GM12865 (cell line): ENCODE measurements at regions not wholly inside any gene's neighbourhood (a gene's known extent, or its start where the extent isn't known, plus 50 kb on each side); places are given as distances from the start of the nearest gene placed in this dataset.

Experiments
- DNase-seq: peaks from one replicate; pipeline ENCODE4 v3.0.0; 2010; ENCODE audit warnings: low read depth
- H3K4me3 ChIP-seq: 2 replicates; pipeline ENCODE4 v1.5.1; 2011; ENCODE audit warnings: mild to moderate bottlenecking, low read depth, low read length, control low read depth
- TF ChIP-seq, protein P1 (sequence below): IDR thresholded peaks from 2 replicates; pipeline ENCODE4 v1.5.1; 2011; ENCODE audit warnings: low read length, control low read depth, low read depth, inconsistent platforms; ENCODE audit not compliant: insufficient read depth; ENCODE audit errors: missing control alignments

DNA sequence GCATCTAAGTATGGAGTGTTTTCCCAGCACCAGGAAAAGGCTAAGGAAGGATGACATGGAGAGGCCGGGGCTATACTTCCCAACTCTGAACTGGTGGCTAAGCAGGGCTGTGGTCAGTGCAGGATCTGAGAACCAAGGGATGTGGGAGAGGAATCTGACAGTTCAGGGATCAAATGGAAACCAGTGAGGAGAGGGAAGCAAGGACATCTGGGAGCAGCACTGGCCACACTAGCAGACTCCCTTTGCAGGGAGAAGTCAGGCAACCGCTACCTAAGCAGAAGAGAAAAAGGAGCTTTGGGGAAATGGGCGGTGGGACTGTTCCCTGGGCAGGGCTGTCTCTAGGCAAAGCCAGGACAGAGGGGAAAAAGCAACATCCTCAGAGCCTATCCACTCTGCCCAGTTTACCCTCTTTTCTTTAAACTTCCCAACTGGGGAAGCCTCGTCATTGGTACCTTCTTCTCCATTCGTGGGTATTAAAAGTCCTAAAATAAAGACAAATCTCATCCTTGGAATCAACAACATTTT, 105.8 kb upstream of the MEIS1 start:
- H3K4me3 ChIP-seq: no peak overlapping the region
- TF ChIP-seq, protein P1, sequence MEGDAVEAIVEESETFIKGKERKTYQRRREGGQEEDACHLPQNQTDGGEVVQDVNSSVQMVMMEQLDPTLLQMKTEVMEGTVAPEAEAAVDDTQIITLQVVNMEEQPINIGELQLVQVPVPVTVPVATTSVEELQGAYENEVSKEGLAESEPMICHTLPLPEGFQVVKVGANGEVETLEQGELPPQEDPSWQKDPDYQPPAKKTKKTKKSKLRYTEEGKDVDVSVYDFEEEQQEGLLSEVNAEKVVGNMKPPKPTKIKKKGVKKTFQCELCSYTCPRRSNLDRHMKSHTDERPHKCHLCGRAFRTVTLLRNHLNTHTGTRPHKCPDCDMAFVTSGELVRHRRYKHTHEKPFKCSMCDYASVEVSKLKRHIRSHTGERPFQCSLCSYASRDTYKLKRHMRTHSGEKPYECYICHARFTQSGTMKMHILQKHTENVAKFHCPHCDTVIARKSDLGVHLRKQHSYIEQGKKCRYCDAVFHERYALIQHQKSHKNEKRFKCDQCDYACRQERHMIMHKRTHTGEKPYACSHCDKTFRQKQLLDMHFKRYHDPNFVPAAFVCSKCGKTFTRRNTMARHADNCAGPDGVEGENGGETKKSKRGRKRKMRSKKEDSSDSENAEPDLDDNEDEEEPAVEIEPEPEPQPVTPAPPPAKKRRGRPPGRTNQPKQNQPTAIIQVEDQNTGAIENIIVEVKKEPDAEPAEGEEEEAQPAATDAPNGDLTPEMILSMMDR: no peak
- DNase-seq: no peak

DNA sequence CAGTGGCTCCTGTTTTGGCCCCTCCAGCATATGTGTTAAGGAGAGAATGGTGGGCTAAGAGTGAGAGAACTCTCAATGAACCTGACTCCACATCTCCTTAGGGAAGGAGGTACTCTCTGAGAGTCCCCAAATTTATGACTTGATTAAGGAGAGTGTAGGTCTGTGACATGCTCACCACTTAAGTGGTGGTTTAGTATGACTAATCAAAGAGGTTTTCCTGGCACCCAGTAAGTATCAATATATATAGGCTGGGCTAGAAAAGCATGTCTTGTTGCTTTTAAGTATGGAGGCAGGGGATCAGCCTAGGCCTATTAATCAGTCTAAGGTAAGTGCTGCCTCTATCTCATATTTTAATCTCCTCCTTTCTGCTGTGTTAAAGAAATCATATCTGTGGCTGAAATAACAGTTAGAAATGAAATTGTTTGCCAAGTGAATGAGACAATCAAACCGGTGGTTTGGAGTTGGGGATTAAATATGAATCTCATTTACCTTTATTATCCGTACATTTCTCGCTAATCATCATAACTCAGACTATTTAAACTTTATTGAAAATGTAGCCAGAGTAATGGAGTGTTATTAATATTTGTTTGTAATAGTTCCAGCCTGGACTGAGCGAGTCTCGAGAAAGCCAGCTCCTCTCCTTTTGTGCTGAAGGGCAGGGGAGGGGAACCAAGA, 107.7 kb upstream of the MEIS1 start:
- TF ChIP-seq, protein P1: no peak
- no peak overlapping the region for H3K4me3 ChIP-seq
- DNase-seq: no peak

DNA sequence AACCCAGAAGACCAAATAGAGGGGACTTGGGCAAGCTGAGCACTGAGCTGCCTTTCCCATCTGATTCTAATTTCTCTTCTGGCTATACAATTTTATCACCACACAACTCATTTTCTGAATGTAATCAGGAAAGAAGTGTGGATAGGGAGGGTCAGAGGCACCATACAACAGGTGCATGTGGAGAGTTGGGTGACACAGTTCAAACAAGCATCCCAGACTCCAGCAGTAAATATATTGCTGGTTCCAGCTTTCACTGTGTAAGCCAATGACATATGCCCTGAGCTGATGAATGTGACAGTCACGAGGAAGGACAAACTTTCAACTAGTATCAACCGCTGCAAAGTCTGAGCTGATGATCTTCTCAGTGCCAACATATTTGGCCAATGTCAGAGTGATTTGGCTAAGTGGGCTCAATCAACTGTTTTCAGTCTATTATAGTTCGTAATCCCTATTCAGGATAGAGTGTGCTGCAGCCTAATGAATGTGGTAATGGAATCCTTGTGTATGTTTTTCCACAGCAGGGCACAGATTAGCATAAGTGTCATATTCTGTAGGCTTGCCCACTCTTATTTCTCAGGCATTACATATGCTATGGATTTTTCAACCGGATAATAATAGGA, 109.9 kb upstream of the MEIS1 start:
- no peak overlapping the region for H3K4me3 ChIP-seq
- TF ChIP-seq, protein P1: no peak
- DNase-seq: no peak

DNA sequence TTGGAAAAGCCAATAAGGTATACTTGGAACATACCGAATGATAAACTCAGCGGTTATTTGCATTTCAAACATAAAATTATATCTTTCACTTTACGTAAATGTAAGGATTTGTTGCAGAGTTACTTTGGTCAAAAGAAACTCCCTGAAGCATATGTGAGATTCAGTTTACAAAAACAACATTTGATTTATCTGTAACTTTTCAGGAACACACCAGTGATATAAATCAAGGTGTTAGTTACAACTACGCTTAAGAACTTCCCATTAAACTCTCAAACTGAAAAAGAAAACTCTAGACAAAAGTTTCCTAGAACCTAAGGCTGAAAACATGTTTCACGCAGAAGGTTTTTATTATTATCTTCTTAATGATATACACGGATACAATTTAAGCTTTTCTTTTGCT, 110.6 kb upstream of the MEIS1 start:
- no peak for DNase-seq
- TF ChIP-seq, protein P1: no peak
- no peak overlapping the region for H3K4me3 ChIP-seq

DNA sequence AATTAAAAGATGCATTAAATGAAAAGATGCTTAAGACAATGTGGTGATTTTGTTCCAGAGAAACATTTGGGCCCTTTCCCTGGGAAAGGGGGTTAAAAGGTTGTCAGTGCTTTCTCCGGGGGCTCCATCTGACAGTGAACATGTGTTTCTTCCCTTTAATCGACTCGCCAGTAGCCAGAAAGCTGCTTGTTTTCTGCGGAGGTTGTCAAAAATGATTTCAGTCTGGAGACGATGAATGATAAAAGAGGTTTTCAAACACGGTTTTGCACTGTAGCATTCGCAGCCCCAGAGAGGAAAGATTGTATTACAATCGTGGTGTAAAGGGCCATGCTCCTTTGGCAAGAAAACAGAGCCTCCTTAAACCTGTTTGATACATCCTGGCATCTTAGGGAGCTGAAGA, 111.5 kb upstream of the MEIS1 start:
- DNase-seq: no peak
- TF ChIP-seq, protein P1: no peak
- no peak overlapping the region for H3K4me3 ChIP-seq

DNA sequence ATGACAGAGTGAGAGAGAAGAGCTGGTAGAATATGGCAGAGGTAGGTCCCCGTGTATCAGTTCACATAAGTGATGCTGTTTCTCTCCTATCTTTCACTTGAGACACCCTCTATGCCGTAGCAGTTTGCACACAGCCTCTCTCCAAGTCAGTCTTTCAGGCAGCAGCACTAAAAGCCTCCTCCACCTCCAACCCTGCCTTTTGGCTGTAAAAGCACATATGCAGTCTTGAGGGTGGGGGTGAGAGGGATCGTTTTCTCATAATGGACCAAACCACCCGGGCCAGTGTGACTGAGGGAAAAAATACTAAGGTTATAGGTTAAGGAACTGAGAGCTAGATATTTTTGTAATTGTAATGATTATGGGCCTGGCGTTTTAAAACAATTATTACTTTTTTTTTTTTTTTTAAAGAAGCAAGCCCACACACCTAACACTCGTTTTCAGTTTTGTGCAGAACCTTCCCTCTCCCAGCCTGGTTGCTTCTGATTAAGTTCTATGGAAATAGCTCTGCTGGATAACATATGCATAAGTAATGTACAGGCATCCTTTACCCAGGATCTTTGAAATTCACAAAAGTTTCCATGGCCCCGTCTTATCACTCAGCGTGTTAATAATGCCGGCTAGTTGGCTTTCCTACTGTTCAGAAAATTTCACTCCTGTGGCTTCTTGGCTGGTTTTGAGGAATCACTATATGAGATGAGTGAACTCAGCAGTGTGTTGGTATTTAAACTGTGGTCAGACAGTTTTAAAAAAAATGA, 112.2 kb upstream of the MEIS1 start:
- no peak overlapping the region for H3K4me3 ChIP-seq
- DNase-seq: no peak
- TF ChIP-seq, protein P1: no peak
